GM23248 (cell line): ENCODE measurements at regions not wholly inside any gene's neighbourhood (a gene's known extent, or its start where the extent isn't known, plus 50 kb on each side); places are given as distances from the start of the nearest gene placed in this dataset.

ENCODE experiments used
- EZH2 ChIP-seq: fragments of 200-600 bp; sonication (generic); IDR thresholded peaks from 2 replicates; pipeline ENCODE4 v1.6.1; 2018; ENCODE audit warnings: antibody characterized with exemption, mild to moderate bottlenecking; ENCODE audit not compliant: insufficient read depth, poor library complexity, severe bottlenecking
- EZH2phosphoT487 ChIP-seq: fragments of 200-600 bp; sonication (generic); IDR thresholded peaks from 2 replicates; pipeline ENCODE4 v1.6.1; 2018; ENCODE audit warnings: antibody characterized with exemption, moderate library complexity, mild to moderate bottlenecking, low read depth; ENCODE audit not compliant: insufficient read depth

DNA sequence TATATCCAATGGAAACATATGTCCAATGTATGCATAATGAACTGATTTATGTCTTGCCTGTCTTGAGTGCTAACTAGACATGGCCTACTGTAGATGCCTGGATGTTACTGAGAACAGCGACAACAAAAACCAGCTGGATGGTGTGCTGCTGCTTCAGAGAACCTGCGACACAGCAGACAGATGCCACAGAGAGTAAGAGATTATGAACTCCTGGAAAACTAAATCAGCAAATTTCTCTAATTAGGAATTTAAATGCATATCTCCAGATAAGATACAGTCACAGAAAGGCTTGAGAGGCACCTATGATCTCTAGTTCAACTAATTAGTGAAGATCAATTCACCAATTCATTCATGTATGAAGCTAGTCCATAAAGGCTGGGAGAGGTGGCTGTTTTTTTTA is 1508.0 kb upstream of the TENM4 start:
- no peak for TF ChIP-seq EZH2phosphoT487
- TF ChIP-seq EZH2, result no peak
